ENCODE measurements at regions not wholly inside any gene's neighbourhood (a gene's known extent, or its start where the extent isn't known, plus 50 kb on each side); places are given as distances from the start of the nearest gene placed in this dataset.
"Not testable (repeated sequence)": the region's sequence is repeated elsewhere in the genome, so short reads cannot be mapped to it uniquely, and the experiment has no call there.

DNA sequence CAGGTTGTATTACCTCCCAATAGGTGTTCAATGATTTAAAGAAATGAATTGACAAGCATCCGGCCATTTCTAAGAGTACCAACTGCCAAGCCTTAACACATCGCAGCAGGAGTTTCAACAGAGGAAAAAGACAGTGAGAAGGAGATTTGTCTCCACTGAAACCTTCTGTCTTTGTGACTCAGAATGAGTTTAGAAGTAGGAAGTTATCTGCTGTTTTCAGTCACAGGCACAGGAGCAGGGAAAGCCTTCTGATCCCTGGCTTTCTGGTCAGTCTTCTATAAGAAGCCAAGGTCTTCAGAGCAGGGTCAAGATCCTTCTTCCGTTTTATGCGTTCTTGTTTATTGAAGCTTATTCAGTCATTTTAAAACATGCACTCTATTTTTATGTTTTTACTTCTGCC is 390.7 kb upstream of the PCSK5 start:
- Histone ChIP-seq H3K36me3 (ENCODE audit: control insufficient read depth in 1 of 2, insufficient read depth in 2 of 2, low read length in 2 of 2) (no peaks in the 10 kb centered on the region), H3K9me3 (ENCODE audit: control insufficient read depth in 1 of 2, low read length in 2 of 2) (no peaks in the 10 kb centered on the region), H3K4me3 (ENCODE audit: low read depth in 1 of 2, low read length in 2 of 2) (no peak overlapping the region), H3K27me3 (ENCODE audit: low read depth, low read length) (no peaks in the 10 kb centered on the region), H3K4me1 (ENCODE audit: control insufficient read depth in 1 of 2, insufficient read depth in 2 of 2, low read length in 2 of 2) (no peaks in the 10 kb centered on the region), H3K27ac (ENCODE audit: low read length) (no peak overlapping the region)

DNA sequence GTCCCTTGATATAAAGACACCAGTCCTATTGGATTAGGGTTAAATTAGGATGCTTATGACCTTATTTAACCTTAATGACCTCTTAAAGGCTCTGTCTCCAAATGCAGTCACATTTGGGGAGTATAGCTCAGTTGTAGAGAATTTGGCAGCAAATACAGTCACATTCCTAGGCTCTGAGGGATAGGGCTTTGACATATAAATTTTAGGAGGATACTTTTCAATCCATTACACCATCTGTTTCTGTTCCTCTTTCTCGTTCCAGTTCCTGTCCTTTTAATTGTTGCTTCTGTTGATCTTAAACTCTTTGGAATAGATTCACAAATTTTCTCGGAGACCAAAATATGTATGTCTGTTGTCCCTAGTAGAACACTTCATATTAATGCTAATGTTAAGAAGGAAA is 390.0 kb upstream of the PCSK5 start:
- Histone ChIP-seq H3K27ac (ENCODE audit: low read length) (no peak overlapping the region), H3K4me3 (ENCODE audit: low read depth in 1 of 2, low read length in 2 of 2) (no peak overlapping the region), H3K9me3 (ENCODE audit: control insufficient read depth in 1 of 2, low read length in 2 of 2) (no peaks in the 10 kb centered on the region)

DNA sequence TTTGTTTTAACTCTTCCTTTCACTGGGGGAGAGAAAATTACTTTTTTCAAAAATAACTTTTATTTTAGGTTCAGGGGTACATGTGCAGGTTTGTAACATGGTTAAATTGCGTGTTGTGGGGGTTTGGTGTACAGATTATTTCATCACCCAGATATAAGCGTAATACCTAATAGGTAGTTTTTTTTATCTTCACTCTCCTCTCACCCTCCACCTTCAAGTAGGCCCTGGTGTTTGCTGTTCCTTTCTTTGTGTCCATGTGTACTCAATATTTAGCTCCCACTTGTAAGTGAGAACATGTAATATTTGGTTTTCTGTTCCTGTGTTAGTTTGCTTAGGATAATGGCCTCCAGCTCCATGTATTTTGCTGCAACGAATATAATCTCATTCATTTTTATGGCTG is 389.5 kb upstream of the PCSK5 start:
- H3K36me3 ChIP-seq (ENCODE audit: control insufficient read depth in 1 of 2, insufficient read depth in 2 of 2, low read length in 2 of 2); H3K27ac ChIP-seq (ENCODE audit: low read length); H3K4me3 ChIP-seq (ENCODE audit: low read depth in 1 of 2, low read length in 2 of 2); H3K4me1 ChIP-seq (ENCODE audit: control insufficient read depth in 1 of 2, insufficient read depth in 2 of 2, low read length in 2 of 2); H3K27me3 ChIP-seq (ENCODE audit: low read depth, low read length); H3K9me3 ChIP-seq (ENCODE audit: control insufficient read depth in 1 of 2, low read length in 2 of 2): not testable (repeated sequence)

More for the DNA sequence above, 390.0 kb upstream of the PCSK5 start:
- Histone ChIP-seq H3K4me1 (ENCODE audit: control insufficient read depth in 1 of 2, insufficient read depth in 2 of 2, low read length in 2 of 2) (no peaks in the 10 kb centered on the region), H3K27me3 (ENCODE audit: low read depth, low read length) (no peaks in the 10 kb centered on the region), H3K36me3 (ENCODE audit: control insufficient read depth in 1 of 2, insufficient read depth in 2 of 2, low read length in 2 of 2) (no peaks in the 10 kb centered on the region)

DNA sequence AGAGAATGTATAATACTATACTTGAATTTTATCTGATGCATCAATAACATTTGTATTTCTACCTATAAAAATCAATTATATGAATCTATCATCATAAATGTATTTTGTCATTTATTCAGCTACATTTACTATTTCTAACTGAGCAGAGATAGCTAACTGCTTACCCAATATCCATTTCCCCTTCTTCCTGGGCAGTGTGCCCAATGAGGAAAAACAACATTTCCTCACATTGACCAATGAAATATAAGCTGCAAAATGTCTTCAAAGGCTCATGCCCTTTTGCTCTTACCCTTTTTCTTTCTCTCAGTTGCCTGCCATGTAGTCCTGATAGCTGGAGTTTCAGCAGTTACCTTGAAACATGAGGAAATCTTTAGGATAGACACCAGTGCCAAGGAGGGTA is 385.8 kb upstream of the PCSK5 start:
- Histone ChIP-seq H3K27ac (ENCODE audit: low read length) (no peak overlapping the region), H3K4me1 (ENCODE audit: control insufficient read depth in 1 of 2, insufficient read depth in 2 of 2, low read length in 2 of 2) (no peaks in the 10 kb centered on the region), H3K36me3 (ENCODE audit: control insufficient read depth in 1 of 2, insufficient read depth in 2 of 2, low read length in 2 of 2) (no peaks in the 10 kb centered on the region), H3K4me3 (ENCODE audit: low read depth in 1 of 2, low read length in 2 of 2) (no peak overlapping the region), H3K9me3 (ENCODE audit: control insufficient read depth in 1 of 2, low read length in 2 of 2) (peaks cover 0 to 5% of the 10 kb centered on the region in 2 donors), H3K27me3 (ENCODE audit: low read depth, low read length) (no peaks in the 10 kb centered on the region)

DNA sequence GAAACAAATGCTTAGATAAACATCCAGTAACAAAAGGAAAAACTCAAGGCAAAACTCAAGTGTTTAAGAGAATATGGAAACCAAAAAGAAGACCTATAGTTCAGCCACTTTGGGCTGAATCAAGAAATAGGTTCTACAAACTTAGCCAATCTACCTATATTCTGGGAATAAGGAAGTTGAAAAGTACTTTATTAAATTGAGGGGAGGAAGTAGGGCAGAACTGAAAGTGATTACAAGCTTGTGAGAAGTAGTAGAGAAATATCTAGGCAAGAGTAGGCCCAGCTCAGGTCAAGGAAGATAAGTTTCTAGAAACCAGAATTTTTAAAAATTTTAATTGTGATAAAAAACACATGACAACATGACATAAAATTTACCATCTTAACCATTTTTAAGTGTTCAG is 384.8 kb upstream of the PCSK5 start:
- Histone ChIP-seq H3K27ac (ENCODE audit: low read length) (no peak overlapping the region), H3K4me1 (ENCODE audit: control insufficient read depth in 1 of 2, insufficient read depth in 2 of 2, low read length in 2 of 2) (no peaks in the 10 kb centered on the region), H3K4me3 (ENCODE audit: low read depth in 1 of 2, low read length in 2 of 2) (no peak overlapping the region), H3K27me3 (ENCODE audit: low read depth, low read length) (no peaks in the 10 kb centered on the region), H3K36me3 (ENCODE audit: control insufficient read depth in 1 of 2, insufficient read depth in 2 of 2, low read length in 2 of 2) (no peaks in the 10 kb centered on the region), H3K9me3 (ENCODE audit: control insufficient read depth in 1 of 2, low read length in 2 of 2) (peaks cover 0 to 5% of the 10 kb centered on the region in 2 donors)

DNA sequence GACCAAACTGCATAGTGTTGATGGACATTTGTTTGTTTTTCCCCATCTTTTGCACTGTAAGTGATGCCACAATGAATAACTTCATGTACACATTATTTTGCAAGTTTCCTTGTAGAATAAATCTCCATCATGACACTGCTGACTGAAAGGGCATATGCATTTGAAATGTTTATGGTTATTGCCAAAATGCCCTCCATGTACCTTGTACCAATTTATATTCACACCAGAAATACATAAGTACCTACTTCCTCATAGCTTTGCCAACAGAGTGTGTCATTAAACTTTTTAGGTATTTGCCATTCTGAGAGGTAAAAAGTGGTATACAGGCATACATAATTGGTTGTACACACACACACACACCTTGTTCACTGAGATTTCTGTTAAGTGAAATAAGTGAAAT is 361.0 kb upstream of the PCSK5 start:
- Histone ChIP-seq H3K27ac (ENCODE audit: low read length) (no peak overlapping the region), H3K9me3 (ENCODE audit: control insufficient read depth in 1 of 2, low read length in 2 of 2) (no peaks in the 10 kb centered on the region), H3K36me3 (ENCODE audit: control insufficient read depth in 1 of 2, insufficient read depth in 2 of 2, low read length in 2 of 2) (no peaks in the 10 kb centered on the region), H3K27me3 (ENCODE audit: low read depth, low read length) (no peaks in the 10 kb centered on the region), H3K4me3 (ENCODE audit: low read depth in 1 of 2, low read length in 2 of 2) (no peak overlapping the region), H3K4me1 (ENCODE audit: control insufficient read depth in 1 of 2, insufficient read depth in 2 of 2, low read length in 2 of 2) (no peaks in the 10 kb centered on the region)

DNA sequence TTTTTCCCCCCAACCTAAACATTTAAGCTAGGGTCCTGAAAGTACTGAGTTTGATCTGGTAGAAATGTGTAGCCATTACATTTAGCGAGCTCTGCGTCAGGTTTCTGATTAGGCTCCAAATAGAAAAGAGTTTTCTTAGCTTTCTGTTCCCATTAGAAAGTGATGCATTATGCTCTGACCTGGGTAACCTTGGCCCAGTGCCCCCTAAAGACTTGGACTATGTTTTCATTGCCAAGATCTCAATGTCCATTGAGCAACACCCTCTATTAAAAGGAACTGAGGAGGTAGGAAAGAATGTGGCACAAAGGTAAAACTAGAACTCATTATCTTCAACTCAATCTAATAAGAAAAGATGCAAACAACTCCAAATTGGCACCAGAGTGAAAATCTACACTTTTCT is 358.9 kb upstream of the PCSK5 start:
- no peaks in the 10 kb centered on the region for H3K36me3 ChIP-seq (ENCODE audit: control insufficient read depth in 1 of 2, insufficient read depth in 2 of 2, low read length in 2 of 2)
- H3K9me3 ChIP-seq (ENCODE audit: control insufficient read depth in 1 of 2, low read length in 2 of 2), result peaks cover 0 to under 1% of the 10 kb centered on the region in 2 donors
- H3K4me1 ChIP-seq (ENCODE audit: control insufficient read depth in 1 of 2, insufficient read depth in 2 of 2, low read length in 2 of 2), result no peaks in the 10 kb centered on the region
- no peak overlapping the region for H3K4me3 ChIP-seq (ENCODE audit: low read depth in 1 of 2, low read length in 2 of 2)
- no peaks in the 10 kb centered on the region for H3K27me3 ChIP-seq (ENCODE audit: low read depth, low read length)
- H3K27ac ChIP-seq (ENCODE audit: low read length), result no peak overlapping the region

DNA sequence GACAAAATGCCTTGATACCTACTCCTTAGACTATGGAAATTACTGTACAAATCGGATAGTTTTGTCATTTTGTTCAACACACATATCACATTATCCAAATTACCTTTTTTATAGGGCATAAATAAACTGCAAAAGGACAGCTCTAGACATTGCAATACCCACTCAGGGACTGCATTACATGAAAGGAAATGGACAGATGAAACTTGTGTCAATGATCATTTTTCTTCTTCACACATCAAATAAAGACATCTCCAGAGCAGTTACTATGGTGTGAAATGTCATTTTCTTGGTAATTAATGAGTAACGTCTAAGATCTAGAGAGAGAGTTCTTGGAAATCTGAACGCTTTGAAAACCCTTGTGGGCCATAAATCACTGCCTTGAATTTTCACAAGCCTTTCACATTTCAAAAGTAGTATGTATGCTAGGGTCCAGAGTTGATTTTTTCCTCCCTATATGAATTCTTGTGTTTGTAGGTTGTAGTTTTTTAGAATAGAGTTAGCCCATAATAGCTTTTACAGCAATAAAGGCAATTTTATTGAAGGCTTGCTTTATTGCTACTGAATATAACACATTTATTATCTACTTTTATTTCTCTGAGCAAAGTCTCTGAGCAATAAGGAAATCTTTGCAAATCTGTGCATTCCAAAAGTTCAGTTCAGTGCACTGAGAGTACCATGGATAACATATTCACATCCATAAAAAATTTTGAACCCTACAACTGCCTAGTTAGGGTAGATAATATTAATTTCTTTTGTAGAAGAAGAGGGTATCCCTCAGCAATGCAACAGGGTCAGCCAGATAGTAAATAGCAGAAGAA is 358.0 kb upstream of the PCSK5 start:
- no peak overlapping the region for H3K27ac ChIP-seq (ENCODE audit: low read length)

DNA sequence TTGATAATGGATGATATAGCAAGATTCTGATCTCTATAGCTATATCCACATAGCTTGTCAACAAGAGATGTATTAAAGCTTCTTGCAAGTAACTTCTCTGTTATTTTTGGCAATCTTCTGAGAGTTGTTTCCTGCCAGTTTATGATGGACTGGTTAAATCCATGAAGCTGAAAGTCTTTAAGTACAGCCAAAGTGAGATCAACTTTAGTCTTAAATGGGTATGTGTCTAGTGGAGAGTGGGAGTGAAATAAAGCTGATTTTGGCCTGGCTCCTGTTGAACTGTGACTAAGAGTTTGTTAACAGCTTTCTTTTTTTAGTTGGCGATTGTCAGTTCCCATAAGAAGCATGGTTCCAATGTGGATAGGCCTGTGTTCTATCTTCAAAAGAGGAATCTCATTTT is 350.9 kb upstream of the PCSK5 start:
- Histone ChIP-seq H3K27ac (ENCODE audit: low read length) (no peak overlapping the region), H3K36me3 (ENCODE audit: control insufficient read depth in 1 of 2, insufficient read depth in 2 of 2, low read length in 2 of 2) (no peaks in the 10 kb centered on the region), H3K4me1 (ENCODE audit: control insufficient read depth in 1 of 2, insufficient read depth in 2 of 2, low read length in 2 of 2) (no peaks in the 10 kb centered on the region), H3K4me3 (ENCODE audit: low read depth in 1 of 2, low read length in 2 of 2) (no peak overlapping the region), H3K9me3 (ENCODE audit: control insufficient read depth in 1 of 2, low read length in 2 of 2) (peaks cover 0 to 3% of the 10 kb centered on the region in 2 donors), H3K27me3 (ENCODE audit: low read depth, low read length) (no peaks in the 10 kb centered on the region)

More for the DNA sequence above, 358.0 kb upstream of the PCSK5 start:
- Histone ChIP-seq H3K4me3 (ENCODE audit: low read depth in 1 of 2, low read length in 2 of 2) (no peak overlapping the region), H3K9me3 (ENCODE audit: control insufficient read depth in 1 of 2, low read length in 2 of 2) (peaks cover 0 to 3% of the 10 kb centered on the region in 2 donors), H3K36me3 (ENCODE audit: control insufficient read depth in 1 of 2, insufficient read depth in 2 of 2, low read length in 2 of 2) (no peaks in the 10 kb centered on the region), H3K4me1 (ENCODE audit: control insufficient read depth in 1 of 2, insufficient read depth in 2 of 2, low read length in 2 of 2) (no peaks in the 10 kb centered on the region), H3K27me3 (ENCODE audit: low read depth, low read length) (no peaks in the 10 kb centered on the region)

DNA sequence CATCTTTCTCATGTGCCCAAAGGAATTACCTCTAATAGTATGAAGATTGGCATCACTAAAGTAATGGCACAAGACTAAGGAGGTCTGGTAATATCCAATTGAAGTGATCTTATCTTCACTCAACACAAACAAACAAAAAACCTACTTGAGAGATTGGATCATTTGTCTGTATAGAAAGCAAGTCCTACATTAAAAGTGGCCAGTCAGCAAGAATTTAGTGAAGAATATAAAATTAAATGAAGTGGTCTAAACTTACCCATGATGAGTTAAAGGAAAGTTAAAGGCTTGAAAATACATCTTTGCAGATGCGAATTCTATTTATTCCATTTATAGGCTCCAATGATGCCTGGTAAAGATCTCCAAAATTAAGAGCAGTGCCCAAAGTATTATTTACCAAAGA is 350.3 kb upstream of the PCSK5 start:
- H3K27ac ChIP-seq (ENCODE audit: low read length), result no peak overlapping the region
- no peak overlapping the region for H3K4me3 ChIP-seq (ENCODE audit: low read depth in 1 of 2, low read length in 2 of 2)
- no peaks in the 10 kb centered on the region for H3K27me3 ChIP-seq (ENCODE audit: low read depth, low read length)
- no peaks in the 10 kb centered on the region for H3K4me1 ChIP-seq (ENCODE audit: control insufficient read depth in 1 of 2, insufficient read depth in 2 of 2, low read length in 2 of 2)
- H3K9me3 ChIP-seq (ENCODE audit: control insufficient read depth in 1 of 2, low read length in 2 of 2), result peaks cover 0 to 3% of the 10 kb centered on the region in 2 donors
- H3K36me3 ChIP-seq (ENCODE audit: control insufficient read depth in 1 of 2, insufficient read depth in 2 of 2, low read length in 2 of 2), result no peaks in the 10 kb centered on the region

DNA sequence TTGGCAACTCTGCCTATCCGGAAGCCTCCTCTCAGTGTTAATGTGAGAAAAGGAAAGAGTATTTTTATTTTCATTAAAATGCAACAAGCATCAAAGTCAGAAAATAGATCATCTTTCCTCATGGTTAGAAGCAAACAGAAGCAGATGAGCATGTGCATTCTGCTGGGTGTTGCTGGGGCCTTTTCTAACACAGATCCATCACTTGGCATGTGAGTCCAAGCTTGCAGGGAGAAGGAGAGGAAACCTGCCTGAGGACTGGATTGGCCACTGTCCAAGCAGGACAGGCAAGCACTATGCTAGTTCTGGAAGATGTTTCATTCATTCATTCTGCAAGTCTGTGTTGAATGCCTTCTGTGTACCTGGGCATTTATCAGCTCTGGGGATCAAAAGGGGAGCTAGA is 348.7 kb upstream of the PCSK5 start:
- Histone ChIP-seq H3K4me1 (ENCODE audit: control insufficient read depth in 1 of 2, insufficient read depth in 2 of 2, low read length in 2 of 2) (no peaks in the 10 kb centered on the region), H3K27ac (ENCODE audit: low read length) (no peak overlapping the region), H3K36me3 (ENCODE audit: control insufficient read depth in 1 of 2, insufficient read depth in 2 of 2, low read length in 2 of 2) (no peaks in the 10 kb centered on the region), H3K27me3 (ENCODE audit: low read depth, low read length) (no peaks in the 10 kb centered on the region), H3K9me3 (ENCODE audit: control insufficient read depth in 1 of 2, low read length in 2 of 2) (peaks cover 0 to 1% of the 10 kb centered on the region in 2 donors), H3K4me3 (ENCODE audit: low read depth in 1 of 2, low read length in 2 of 2) (no peak overlapping the region)

DNA sequence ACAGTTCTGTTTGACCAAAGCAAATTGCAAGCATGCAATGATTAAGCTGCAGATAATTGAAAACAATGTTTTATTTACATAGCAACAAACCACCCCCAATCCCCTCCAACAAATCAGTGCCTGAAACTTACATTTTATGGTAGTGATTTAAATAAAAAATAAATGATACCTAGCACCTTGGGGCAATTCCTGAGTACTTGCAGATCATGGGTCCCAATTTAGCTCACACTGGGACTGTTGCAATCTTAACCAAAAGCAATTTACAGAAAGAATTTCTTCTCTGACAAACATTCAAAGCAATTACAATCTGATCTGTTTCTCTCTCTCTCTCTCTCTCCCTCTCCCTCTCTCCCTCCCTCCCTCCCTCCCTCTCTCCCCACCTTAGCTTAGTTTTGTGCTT is 345.7 kb upstream of the PCSK5 start:
- H3K27ac ChIP-seq (ENCODE audit: low read length), result no peak overlapping the region
- H3K9me3 ChIP-seq (ENCODE audit: control insufficient read depth in 1 of 2, low read length in 2 of 2), result no peaks in the 10 kb centered on the region
- no peak overlapping the region for H3K4me3 ChIP-seq (ENCODE audit: low read depth in 1 of 2, low read length in 2 of 2)
- no peaks in the 10 kb centered on the region for H3K4me1 ChIP-seq (ENCODE audit: control insufficient read depth in 1 of 2, insufficient read depth in 2 of 2, low read length in 2 of 2)
- H3K36me3 ChIP-seq (ENCODE audit: control insufficient read depth in 1 of 2, insufficient read depth in 2 of 2, low read length in 2 of 2), result no peaks in the 10 kb centered on the region
- H3K27me3 ChIP-seq (ENCODE audit: low read depth, low read length), result no peaks in the 10 kb centered on the region
